Vagina (tissue), 2 donors: ENCODE measurements at regions not wholly inside any gene's neighbourhood (a gene's known extent, or its start where the extent isn't known, plus 50 kb on each side); places are given as distances from the start of the nearest gene placed in this dataset.

Experiments used
- POLR2A ChIP-seq, 2 donors: fragments of 450-650 bp; IDR thresholded peaks; one replicate each; pipeline ENCODE4 v1.6.1; 2017; ENCODE audit warnings: antibody characterized with exemption in 2 of 2, mild to moderate bottlenecking in 2 of 2, moderate library complexity in 2 of 2
- POLR2AphosphoS5 ChIP-seq, 2 donors: sonication (generic); formaldehyde crosslinking; IDR thresholded peaks; one replicate each; pipeline ENCODE4 v1.9.0; 2017; ENCODE audit warnings: antibody characterized with exemption in 2 of 2, mild to moderate bottlenecking in 2 of 2, low read depth in 1 of 2; ENCODE audit not compliant: insufficient read depth in 1 of 2
- TF ChIP-seq, protein P1 (sequence below), 3 experiments: fragments of 450-650 bp in 2 of 3; fragments of 200-600 bp in 1 of 3; sonication (generic) in 1 of 3; IDR thresholded peaks; one replicate each; pipeline ENCODE4 v1.5.1; 2017 to 2019; ENCODE audit warnings: antibody characterized with exemption in 3 of 3, mild to moderate bottlenecking in 2 of 3, moderate library complexity in 2 of 3

DNA sequence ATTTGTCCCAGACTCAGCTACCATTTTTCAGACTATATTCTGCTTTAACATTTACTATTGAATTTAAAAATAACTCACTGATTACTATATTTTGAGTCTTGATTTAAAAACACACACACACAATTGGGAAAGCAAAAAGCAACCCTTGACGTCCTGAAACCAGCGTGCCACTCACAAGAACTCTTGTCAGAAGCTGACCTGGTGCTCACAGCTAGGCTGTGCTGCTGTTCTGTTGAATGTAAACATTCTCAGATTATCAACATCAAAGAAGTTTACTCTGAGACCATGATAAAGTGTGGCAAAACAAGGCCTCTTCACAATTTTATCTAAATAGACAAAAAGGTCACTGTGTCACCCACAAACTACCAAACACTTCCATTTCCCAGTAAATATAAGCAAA is 62.6 kb upstream of the CACNA2D1 start:
- TF ChIP-seq, protein P1, sequence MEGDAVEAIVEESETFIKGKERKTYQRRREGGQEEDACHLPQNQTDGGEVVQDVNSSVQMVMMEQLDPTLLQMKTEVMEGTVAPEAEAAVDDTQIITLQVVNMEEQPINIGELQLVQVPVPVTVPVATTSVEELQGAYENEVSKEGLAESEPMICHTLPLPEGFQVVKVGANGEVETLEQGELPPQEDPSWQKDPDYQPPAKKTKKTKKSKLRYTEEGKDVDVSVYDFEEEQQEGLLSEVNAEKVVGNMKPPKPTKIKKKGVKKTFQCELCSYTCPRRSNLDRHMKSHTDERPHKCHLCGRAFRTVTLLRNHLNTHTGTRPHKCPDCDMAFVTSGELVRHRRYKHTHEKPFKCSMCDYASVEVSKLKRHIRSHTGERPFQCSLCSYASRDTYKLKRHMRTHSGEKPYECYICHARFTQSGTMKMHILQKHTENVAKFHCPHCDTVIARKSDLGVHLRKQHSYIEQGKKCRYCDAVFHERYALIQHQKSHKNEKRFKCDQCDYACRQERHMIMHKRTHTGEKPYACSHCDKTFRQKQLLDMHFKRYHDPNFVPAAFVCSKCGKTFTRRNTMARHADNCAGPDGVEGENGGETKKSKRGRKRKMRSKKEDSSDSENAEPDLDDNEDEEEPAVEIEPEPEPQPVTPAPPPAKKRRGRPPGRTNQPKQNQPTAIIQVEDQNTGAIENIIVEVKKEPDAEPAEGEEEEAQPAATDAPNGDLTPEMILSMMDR (IDR thresholded peaks at IDR 0.05), result no peak
- no peak for TF ChIP-seq POLR2AphosphoS5 (IDR thresholded peaks at IDR 0.05; ENCODE audit: insufficient read depth in 1 of 2, low read depth in 1 of 2)
- TF ChIP-seq POLR2A (IDR thresholded peaks at IDR 0.05), result no peak
